ENCODE measurements at regions not wholly inside any gene's neighbourhood (a gene's known extent, or its start where the extent isn't known, plus 50 kb on each side); places are given as distances from the start of the nearest gene placed in this dataset.
"Not testable (repeated sequence)": the region's sequence is repeated elsewhere in the genome, so short reads cannot be mapped to it uniquely, and the experiment has no call there.

GRCh38 chr1:5812295-5812694, 179.9 kb downstream of the NPHP4 start:
- DNase-seq: no peak

DNA sequence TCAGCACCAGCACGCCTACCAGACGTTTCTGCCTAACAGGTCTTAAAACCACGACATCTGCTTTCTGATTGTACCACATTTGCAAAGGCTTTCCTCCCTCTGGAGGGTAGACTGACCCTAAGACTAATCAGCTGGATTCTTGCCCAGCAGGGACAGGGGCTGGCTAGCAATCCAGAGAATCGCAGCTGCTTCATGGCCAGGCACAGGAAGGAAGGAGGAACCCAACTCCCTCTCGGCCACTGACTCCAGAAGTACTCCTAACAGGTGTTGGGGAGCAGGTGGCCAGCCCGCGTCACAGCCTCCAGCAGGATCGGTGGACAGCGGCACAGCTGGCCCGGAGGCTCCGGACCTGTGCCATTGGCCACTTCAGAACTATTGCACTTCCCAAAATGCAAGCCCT, 180.8 kb downstream of the NPHP4 start:
- peak; percentile 30 for DNase-seq

DNA sequence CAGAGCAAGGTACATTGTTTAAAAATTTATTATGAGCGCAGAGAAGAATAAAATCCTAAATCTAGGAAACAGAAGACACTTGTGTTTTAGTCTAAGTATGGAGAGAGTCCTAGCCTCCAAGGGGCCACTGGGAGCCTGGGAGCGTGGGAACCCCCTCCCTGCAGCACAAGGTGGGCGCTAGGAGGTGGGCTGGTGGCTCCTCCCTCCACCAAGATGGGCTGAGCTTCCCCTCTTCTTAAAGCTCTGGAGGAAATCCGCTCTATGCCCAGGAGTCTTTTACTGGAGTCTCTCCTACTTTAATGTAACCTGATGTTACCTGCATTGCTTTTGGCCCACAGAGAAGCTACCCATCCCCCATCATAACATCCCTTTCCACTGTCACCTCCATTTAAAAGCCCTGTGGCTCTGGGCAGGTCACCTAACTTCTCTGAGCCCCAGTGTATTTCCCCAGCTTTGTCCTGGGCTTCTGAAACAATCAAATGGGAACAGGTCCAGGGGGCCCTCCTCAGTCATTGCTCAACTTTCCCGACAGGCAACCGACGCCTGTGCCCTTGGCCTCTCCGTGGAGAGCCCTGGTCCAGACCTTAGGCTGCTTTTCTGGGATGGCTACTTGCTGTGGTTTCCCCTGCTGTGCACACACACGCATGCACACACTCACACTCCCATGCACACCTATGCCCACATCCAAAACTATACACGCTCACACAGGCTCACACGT, 181.5 kb downstream of the NPHP4 start:
- DNase-seq: no peak

DNA sequence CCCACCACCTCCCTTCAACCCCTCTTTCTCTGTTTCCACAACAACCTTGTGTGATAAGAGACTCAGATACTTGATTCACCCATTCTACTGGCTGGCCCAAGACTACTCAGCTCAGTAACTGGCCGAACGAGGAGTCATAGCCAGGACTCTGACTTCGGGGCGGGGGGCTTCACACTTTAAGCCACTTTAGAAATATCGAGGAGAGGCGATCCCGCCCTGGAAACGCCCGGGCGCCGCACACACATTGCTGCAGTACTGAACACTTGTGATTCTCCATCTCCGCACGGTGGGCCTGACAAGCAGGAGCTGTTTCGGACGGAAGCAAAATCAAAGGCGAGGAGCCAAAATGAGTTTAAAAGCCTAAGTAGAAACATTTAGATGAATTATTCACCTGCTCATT, 182.1 kb downstream of the NPHP4 start:
- no peak for DNase-seq

- DNase-seq: no peak
Measured at GRCh38 chr1:5809207-5809788, 182.9 kb downstream of the NPHP4 start.

DNA sequence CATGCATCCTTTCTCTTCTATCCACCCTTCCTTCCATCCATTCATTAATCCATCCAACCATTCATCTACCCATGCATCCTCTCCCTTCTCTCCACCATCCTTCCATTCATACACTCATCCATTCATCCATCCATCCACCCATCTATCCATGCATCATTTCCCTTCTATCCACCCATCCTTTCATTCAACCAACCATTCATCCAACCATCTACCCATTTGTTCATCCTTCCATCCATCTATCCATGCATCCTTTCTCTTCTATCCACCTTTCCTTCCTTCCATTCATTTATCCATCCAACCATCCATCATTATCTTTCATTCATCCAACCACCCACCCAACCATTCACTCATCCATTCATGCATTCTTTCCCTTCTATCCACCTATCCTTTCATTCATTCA, 188.4 kb downstream of the NPHP4 start:
- DNase-seq: no peak

- no peak for DNase-seq
Measured at GRCh38 chr1:5802606-5803005, 189.6 kb downstream of the NPHP4 start.

GRCh38 chr1:5798904-5799303, 193.3 kb downstream of the NPHP4 start:
- no peak for DNase-seq

- DNase-seq: no peak
Measured at GRCh38 chr1:5798151-5798730, 194.0 kb downstream of the NPHP4 start.

- no peak for DNase-seq
Measured at GRCh38 chr1:5796028-5796427, 196.2 kb downstream of the NPHP4 start.

DNA sequence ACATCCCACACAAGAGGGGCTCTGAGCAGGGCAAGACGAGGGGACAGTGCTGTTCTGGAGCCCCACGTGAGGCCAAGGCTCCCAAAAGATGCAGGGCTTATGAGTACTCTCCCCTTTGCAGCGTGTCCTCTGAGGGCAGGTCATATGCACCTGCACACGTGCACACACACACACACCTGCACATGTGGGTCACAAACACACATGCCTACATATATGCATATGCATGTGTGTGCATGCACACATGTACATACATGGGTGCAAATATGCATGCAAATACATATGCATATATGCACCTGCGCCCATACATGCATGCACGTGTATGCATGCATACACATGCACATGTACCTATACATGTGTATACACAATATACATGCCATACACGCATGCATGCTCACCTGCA, 197.9 kb downstream of the NPHP4 start:
- no peak for DNase-seq

DNA sequence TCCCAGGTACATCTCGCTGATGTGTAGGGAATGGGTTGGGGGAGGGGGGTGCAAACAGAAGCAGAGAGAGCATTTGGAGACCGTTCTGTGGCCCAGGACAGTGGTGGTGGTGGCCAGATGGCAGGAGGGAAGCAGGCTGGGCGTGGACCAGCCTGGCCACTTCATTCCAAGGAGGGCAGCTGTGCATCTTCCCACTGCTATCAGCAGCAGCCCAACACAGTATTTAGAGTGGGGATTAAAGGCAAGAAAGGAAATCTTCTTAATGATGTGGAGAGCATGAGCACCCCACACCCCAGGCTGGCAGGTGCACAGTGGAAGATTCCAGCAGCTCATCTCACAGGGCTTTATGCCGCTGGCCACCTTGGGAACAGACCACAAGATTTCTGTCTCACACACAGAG, 198.7 kb downstream of the NPHP4 start:
- DNase-seq: no peak

DNA sequence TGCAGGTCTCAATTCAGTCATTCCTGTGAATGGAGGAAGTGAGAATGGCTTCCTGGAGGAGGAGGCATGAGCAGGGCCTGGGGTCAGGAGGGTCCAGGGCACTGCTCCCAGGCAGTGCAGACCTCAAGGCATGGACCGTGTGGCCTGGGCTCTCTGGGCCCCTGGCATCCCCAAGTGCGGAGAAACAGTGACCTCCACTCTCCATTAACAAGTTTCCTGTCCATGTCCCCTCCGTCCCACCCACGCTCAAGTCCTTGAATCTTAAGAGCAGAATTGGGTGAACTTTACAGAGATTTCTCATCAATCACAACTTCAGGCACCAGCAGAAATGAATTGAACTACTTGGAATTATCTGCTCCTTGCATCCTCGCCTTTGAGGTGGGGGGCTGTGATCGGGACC, 211.1 kb downstream of the NPHP4 start:
- DNase-seq: no peak

DNA sequence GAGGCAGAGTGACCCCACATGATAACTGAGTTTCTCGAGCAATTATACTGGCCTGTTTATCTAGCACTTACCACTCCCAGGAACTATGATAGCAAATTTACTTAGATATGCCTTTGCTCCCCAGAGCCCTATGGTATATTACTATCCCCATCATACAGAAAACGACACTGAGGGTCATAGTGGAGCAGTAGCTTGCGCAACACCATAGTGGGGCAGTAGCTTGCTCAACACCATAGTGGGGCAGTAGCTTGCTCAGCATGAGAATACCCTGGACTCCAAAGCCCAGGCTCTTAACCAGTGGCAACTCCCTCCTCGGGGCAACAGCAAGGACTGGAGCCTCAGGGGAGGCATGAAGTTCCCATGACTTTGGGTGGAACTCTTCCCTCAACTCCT, 211.9 kb downstream of the NPHP4 start:
- no peak for DNase-seq

DNA sequence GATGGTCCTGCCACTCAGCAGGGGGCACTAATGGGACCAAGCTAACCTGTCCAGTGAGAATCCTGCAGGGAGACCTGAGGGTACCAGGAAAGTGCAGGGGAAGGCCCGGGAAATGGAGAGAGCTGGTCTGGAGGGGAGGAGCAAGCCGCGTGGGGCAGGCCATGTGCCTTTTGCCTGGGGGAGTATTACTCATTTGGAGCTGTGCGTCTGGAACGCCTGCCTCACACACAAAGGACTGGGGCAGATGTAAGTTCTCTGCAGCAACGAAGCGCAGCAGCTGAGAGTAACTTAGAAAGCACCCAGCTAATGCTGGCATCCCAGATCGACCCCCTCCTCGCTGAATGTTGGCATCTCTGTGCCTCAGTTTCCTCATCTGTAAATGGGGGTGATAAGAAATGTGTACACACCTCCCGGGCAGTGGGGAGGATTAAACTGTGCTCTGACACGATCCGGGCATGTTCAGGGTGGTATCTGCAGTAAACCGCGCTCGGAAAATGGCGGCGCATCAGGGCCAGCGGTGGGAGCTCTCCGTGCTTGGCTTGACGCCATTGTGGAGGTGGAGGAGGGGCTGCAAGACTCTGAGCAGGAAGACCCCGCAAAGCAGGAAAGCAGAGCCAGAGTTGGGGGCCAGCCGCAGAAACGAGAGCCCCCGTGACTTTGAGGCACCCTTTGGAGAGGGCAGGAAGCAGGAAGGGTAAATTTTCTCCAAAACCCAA, 212.5 kb downstream of the NPHP4 start:
- DNase-seq: no peak

- DNase-seq: no peak
Measured at GRCh38 chr1:5776035-5776550, 216.1 kb downstream of the NPHP4 start.

DNA sequence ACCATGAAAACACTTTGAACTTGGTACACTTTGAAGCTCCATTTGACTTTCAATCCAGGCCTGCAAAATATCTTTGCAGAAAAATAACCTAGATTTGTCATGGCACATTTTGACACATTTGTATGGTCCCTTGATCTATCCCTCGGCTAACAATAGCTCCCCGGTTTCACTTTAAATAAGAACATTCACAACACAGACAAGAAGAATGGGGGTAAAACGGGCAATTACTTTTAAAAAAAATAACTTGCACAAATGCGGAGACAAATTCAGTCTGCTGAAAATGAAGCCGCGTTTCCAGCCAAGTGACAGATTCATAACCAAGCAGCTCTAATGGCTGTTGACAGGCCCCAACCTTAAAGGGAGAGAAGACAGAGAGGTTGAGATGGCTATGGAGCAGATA, 218.2 kb downstream of the NPHP4 start:
- no peak for DNase-seq

DNA sequence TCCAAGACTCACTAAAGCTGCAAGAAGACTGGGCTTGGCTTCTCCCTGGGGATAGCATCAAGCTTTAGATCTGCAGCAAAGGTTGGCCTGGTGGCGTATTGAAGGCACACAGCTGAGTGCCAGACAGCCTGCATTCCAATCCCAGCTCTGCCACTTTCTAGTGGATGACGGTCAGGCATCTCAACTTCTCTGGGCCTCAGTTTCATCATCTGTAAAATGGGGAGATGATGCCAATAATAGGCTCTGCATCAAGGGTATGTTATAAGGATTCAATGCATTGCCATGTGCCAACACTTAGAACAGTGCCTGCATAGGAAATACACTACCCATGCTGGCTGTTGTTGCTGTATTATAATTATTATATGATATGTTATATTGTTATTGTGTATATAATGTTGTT, 220.4 kb downstream of the NPHP4 start:
- no peak for DNase-seq

DNA sequence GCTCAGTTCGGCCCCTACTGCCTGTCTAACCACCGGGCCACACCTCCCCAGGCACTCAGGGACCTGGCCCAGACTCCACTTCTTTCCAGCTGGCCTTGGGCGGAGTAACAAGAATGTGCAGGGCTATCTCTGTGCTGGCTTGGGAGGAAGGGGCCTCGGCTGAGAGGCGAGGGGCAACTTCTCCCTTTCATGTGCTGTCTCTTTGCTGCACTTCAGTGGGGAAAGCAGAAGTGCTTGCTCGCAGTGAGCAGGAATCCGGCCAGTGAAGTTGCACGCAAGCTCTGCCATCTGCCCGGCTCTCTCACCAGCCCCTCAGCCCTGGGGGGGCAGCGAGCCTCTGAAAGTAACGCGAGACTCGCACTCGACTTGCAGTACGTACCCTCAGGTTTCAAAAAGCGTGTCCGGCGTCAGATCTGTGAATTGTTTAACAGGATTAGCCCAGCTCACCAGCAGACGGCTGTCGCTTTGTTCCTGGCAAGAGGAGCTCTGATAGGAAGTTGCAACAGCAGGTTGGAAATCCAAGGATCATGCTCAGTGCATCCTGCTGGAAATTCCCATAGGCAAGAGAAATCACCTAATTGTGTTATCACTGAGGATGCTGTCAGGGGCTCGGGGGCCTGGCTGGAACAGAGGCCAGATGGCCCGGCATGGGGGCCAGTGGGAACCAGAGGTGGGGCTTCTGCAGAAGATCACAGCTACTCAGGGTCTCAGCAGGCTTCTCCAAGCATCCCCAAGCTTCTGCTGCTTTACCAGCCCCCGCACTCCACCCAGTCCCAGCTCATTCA, 221.1 kb downstream of the NPHP4 start:
- DNase-seq: peak; percentile 64

DNA sequence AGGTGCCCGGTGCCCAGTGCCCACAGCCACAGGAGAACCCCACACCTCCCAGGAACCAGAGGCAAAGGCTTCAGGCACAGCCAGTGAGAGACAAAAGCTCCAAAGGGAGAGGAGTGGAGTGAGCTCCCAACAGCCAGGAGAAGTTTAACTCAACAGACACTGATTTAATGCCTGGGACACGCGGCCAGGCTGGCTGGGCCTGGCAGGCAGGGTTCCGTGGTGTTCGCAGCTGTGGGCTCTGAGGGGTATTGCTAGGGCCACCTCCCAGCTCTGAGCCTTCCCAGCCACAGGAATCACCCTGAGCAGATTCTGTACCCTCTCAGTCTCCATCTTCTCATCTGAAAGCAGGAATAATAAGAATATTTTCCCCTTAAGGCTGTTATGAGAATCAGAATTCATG, 222.5 kb downstream of the NPHP4 start:
- DNase-seq: no peak

GRCh38 chr1:5769146-5769545, 223.1 kb downstream of the NPHP4 start:
- DNase-seq: no peak

DNA sequence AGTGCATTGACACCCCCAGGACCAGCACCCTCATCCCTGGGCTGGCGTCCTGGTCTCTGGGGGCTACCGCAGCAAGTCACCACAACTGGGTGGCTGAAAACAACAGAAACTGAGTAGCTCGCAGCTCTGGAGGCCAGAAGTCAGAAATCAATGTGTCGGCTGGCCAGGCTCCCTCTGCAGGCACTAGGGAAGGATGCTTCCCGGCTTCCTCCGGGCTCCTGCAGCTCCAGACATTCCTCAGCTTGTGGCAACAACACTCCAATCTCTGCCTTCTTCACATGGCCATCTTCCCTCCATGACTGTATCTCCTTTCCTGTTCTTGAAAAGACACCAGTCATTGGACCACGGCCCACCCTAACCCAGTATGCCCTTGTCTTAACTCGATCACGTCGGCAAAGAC, 224.2 kb downstream of the NPHP4 start:
- no peak for DNase-seq

DNA sequence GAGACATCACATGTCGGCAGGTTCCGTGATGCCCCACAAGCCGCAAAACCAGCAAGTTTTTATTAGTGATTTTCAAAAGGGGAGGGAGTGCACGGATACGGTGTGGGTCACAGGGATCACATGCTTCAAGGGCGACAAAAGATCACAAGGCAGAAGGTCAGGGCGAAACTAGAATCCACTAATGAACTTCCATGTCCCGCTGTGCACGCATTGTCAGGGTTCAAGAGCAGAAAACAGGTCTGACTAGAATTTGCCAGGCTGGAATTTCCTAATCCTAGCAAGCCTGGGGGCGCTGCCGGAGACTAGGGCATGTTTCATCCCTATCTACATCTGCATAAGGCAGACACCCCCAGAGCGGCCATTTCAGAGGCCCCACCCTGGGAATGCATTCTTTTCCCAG, 225.2 kb downstream of the NPHP4 start:
- DNase-seq: not testable (repeated sequence)
